HCT116 (cell line): ENCODE measurements at regions not wholly inside any gene's neighbourhood (a gene's known extent, or its start where the extent isn't known, plus 50 kb on each side); places are given as distances from the start of the nearest gene placed in this dataset.

ENCODE experiments used
- ATAC-seq: fragments of 200-7000 bp; cut with Tn5 transposase; 2 replicates; pipeline ENCODE4 v1.9.1; 2020; ENCODE audit warnings: mild to moderate bottlenecking, moderate library complexity
- BruUV-seq: library from RNA; stranded (reverse); fragments of 400-500 nt; replicated peaks from 2 replicates; lab custom pipeline; 2021; lab: Mats Ljungman, UMichigan
- CTCF ChIA-PET: fragments of 300-600 bp; sonication (Branson Sonifier 250); formaldehyde crosslinking; loops from one replicate; lab custom pipeline; 2021; ENCODE audit warnings: antibody characterized with exemption; lab: Charles Lee
- POLR2A ChIA-PET: fragments of 300-600, 350-600 bp; sonication (Branson Sonifier 250); formaldehyde crosslinking; loops from one replicate; lab custom pipeline; 2021; ENCODE audit warnings: antibody characterized with exemption; lab: Charles Lee
- RAD21 ChIA-PET, 2 experiments: fragments of 300-600 bp; sonication (Branson Sonifier 250); formaldehyde crosslinking; loops; one replicate each; lab custom pipeline; 2023; ENCODE audit warnings: low total read pairs in 2 of 2; ENCODE audit not compliant: uncharacterized antibody in 2 of 2, unreplicated experiment in 2 of 2, low non-redundant PET in 1 of 2; lab: Charles Lee
- DNase-seq: peaks from one replicate; pipeline ENCODE4 v3.0.0-alpha.2; 2010; ENCODE audit warnings: low read depth, low spot score
- H2AFZ ChIP-seq: fragments of 200-600 bp; shearing (Covaris generic), sonication (generic); 2 replicates; pipeline ENCODE4 v1.6.1; 2017; ENCODE audit warnings: low read depth, mixed run types, mixed read lengths, antibody characterized with exemption, low read length; ENCODE audit not compliant: poor library complexity, severe bottlenecking
- H3K27ac ChIP-seq: 2 replicates; pipeline ENCODE4 v1.5.1; 2012; ENCODE audit warnings: low read depth, low read length
- H3K27me3 ChIP-seq: fragments of 200-600 bp; sonication (generic); 2 replicates; pipeline ENCODE4 v1.6.1; 2016; ENCODE audit warnings: mixed run types, low read length, mixed read lengths; ENCODE audit not compliant: insufficient read depth
- H3K36me3 ChIP-seq, 2 experiments: fragments of 200-500 bp in 1 of 2; fragments of 200-600 bp in 1 of 2; sonication (Bioruptor generic) in 1 of 2; sonication (generic) in 1 of 2; 2 replicates each; pipeline versions ENCODE4 v1.5.1 to v1.6.1; 2014 to 2016; ENCODE audit warnings: low read length in 2 of 2, inconsistent platforms in 1 of 2, mixed read lengths in 1 of 2, mixed run types in 1 of 2; ENCODE audit not compliant: insufficient read depth in 2 of 2, control insufficient read depth in 1 of 2
- H3K4me1 ChIP-seq, 2 experiments: fragments of 200-600 bp in 1 of 2; sonication (generic) in 1 of 2; 2 replicates each; pipeline versions ENCODE4 v1.5.1 to v1.6.1; 2012 to 2017; ENCODE audit warnings: low read length in 2 of 2, inconsistent platforms in 1 of 2, mild to moderate bottlenecking in 1 of 2, mixed read lengths in 1 of 2, mixed run types in 1 of 2, moderate library complexity in 1 of 2; ENCODE audit not compliant: insufficient read depth in 2 of 2, control insufficient read depth in 1 of 2
- H3K4me2 ChIP-seq: fragments of 200-600 bp; sonication (generic); 2 replicates; pipeline ENCODE4 v1.6.1; 2017; ENCODE audit warnings: mixed run types, low read length, mixed read lengths
- H3K4me3 ChIP-seq, 2 experiments: fragments of 200-600 bp in 1 of 2; sonication (generic) in 1 of 2; replicated peaks in 1 of 2; 2 replicates each; pipeline ENCODE4 v1.5.1; 2011 to 2016; ENCODE audit warnings: low read length in 2 of 2, control low read depth in 1 of 2, low read depth in 1 of 2, mild to moderate bottlenecking in 1 of 2, mixed read lengths in 1 of 2, mixed run types in 1 of 2
- H3K79me2 ChIP-seq: fragments of 200-600 bp; sonication (generic); 2 replicates; pipeline ENCODE4 v1.6.1; 2017; ENCODE audit warnings: mild to moderate bottlenecking, mixed run types, low read length, moderate library complexity, mixed read lengths; ENCODE audit not compliant: insufficient read depth
- H3K9ac ChIP-seq: fragments of 200-600 bp; sonication (generic); 2 replicates; pipeline ENCODE4 v1.6.1; 2016; ENCODE audit warnings: low read length, mixed read lengths
- H3K9me2 ChIP-seq: fragments of 200-600 bp; sonication (generic), shearing (Covaris generic); 2 replicates; pipeline ENCODE4 v1.6.1; 2017; ENCODE audit warnings: mixed run types, mild to moderate bottlenecking, moderate library complexity; ENCODE audit not compliant: insufficient read depth
- H3K9me3 ChIP-seq, 2 experiments: fragments of 200-500 bp in 1 of 2; fragments of 200-600 bp in 1 of 2; sonication (Bioruptor generic) in 1 of 2; sonication (generic) in 1 of 2; 2 replicates each; pipeline ENCODE4 v1.6.1; 2014 to 2017; ENCODE audit warnings: low read length in 2 of 2, mixed read lengths in 2 of 2, inconsistent platforms in 1 of 2, low read depth in 1 of 2, mild to moderate bottlenecking in 1 of 2, mixed run types in 1 of 2, moderate library complexity in 1 of 2; ENCODE audit not compliant: control insufficient read depth in 1 of 2, insufficient read depth in 1 of 2
- H4K20me1 ChIP-seq: fragments of 200-600 bp; sonication (generic), shearing (Covaris generic); 2 replicates; pipeline ENCODE4 v1.6.1; 2017; ENCODE audit warnings: mixed run types, mild to moderate bottlenecking, moderate library complexity; ENCODE audit not compliant: insufficient read depth
- CBX3 ChIP-seq: IDR thresholded peaks from 2 replicates; pipeline ENCODE4 v1.6.1; 2012; ENCODE audit warnings: low read depth
- EGR1 ChIP-seq: IDR thresholded peaks from 2 replicates; pipeline ENCODE4 v1.6.1; 2012; ENCODE audit warnings: low read depth
- EZH2 ChIP-seq: fragments of 200-600 bp; sonication (generic); IDR thresholded peaks from 2 replicates; pipeline ENCODE4 v1.6.1; 2017; ENCODE audit warnings: antibody characterized with exemption, mixed run types
- EZH2phosphoT487 ChIP-seq: fragments of 200-600 bp; IDR thresholded peaks from 2 replicates; pipeline ENCODE4 v1.6.1; 2018; ENCODE audit warnings: antibody characterized with exemption, borderline replicate concordance
- FOSL1 ChIP-seq: IDR thresholded peaks from 2 replicates; pipeline ENCODE4 v1.6.1; 2012; ENCODE audit warnings: low read depth
- POLR2AphosphoS5 ChIP-seq: IDR thresholded peaks from 2 replicates; pipeline ENCODE4 v1.6.1; 2011; ENCODE audit warnings: mild to moderate bottlenecking, low read depth, low read length, moderate library complexity
- RAD21 ChIP-seq: IDR thresholded peaks from 2 replicates; pipeline ENCODE4 v1.6.1; 2012; ENCODE audit warnings: low read depth, mild to moderate bottlenecking
- SIN3A ChIP-seq: IDR thresholded peaks from 2 replicates; pipeline ENCODE4 v1.6.1; 2012; ENCODE audit warnings: low read depth
- SP1 ChIP-seq: IDR thresholded peaks from 2 replicates; pipeline ENCODE4 v1.6.1; 2012; ENCODE audit warnings: low read depth
- TCF7L2 ChIP-seq: IDR thresholded peaks from 2 replicates; pipeline ENCODE4 v1.7.0; 2011; ENCODE audit warnings: borderline replicate concordance, inconsistent platforms; ENCODE audit not compliant: insufficient read depth, insufficient read length; ENCODE audit errors: extremely low read depth
- YY1 ChIP-seq: IDR thresholded peaks from 2 replicates; pipeline ENCODE4 v1.6.1; 2011; ENCODE audit warnings: low read length, low read depth, moderate library complexity, mild to moderate bottlenecking; ENCODE audit not compliant: insufficient replicate concordance; ENCODE audit errors: extremely low read depth
- ZFX ChIP-seq: fragments of 450-650 bp; IDR thresholded peaks from 2 replicates; pipeline ENCODE4 v1.6.1; 2017
- ZNF274 ChIP-seq: fragments of 200-500 bp; sonication (Bioruptor generic); IDR thresholded peaks from 2 replicates; pipeline ENCODE4 v1.6.1; 2014; ENCODE audit warnings: mild to moderate bottlenecking, low read depth, low read length, inconsistent platforms
- intact Hi-C: fragments of 100-400 bp; cut with micrococcal nuclease; formaldehyde crosslinking; loops from 2 replicates; pipeline ENCODE4 v1.10.0; 2022
- TF ChIP-seq, protein P1 (sequence below): IDR thresholded peaks from 2 replicates; pipeline ENCODE4 v1.6.1; 2012
- TF ChIP-seq, protein P2 (sequence below), 3 experiments: fragments of 200-600 bp in 1 of 3; sonication (generic) in 1 of 3; IDR thresholded peaks in 2 of 3; conservative IDR thresholded peaks in 1 of 3; 2 replicates each; pipeline ENCODE4 v1.5.1; 2012 to 2017; ENCODE audit warnings: low read depth in 2 of 3, low read length in 2 of 3, antibody characterized with exemption in 1 of 3, borderline replicate concordance in 1 of 3, control low read depth in 1 of 3, mild to moderate bottlenecking in 1 of 3, mixed read lengths in 1 of 3, mixed run types in 1 of 3, moderate library complexity in 1 of 3; ENCODE audit not compliant: insufficient read depth in 1 of 3
- TF ChIP-seq, protein P3 (sequence below): IDR thresholded peaks from 2 replicates; pipeline ENCODE4 v1.6.1; 2012
- TF ChIP-seq, protein P4 (sequence below): IDR thresholded peaks from 2 replicates; pipeline ENCODE4 v1.6.1; 2012; ENCODE audit warnings: low read depth

DNA sequence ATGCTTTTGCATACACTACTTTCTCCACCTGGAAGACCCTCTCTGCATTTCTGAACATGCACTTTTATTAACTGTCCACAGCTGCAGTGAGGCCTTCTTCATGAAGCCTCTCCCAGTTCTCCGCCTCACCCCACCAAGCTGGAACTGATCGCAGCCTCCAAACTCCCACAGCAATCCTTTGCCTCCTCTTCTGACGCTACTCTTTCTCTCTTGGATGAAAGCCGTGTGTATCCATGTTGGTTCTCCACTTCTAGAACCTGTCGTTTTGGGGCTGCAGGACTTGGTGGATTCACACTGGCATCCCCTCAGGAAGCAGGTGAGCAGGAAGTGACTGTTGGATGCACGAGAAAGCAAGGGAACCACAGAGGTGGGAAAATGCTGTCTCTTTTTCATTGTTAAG lies 288.6 kb downstream of the MYCN start:
- TF ChIP-seq POLR2AphosphoS5, result no peak
- no peak for TF ChIP-seq EZH2phosphoT487
- TF ChIP-seq TCF7L2, result no peak
- Histone ChIP-seq H3K79me2 (no peaks in the 10 kb centered on the region), H3K9ac (no peak overlapping the region), H3K9me3 (no peaks in the 10 kb centered on the region), H3K9me2 (no peaks in the 10 kb centered on the region), H2AFZ (no peak overlapping the region), H3K4me3 (no peak overlapping the region), H3K4me2 (no peak overlapping the region), H4K20me1 (no peaks in the 10 kb centered on the region), H3K36me3 (no peaks in the 10 kb centered on the region), H3K27me3 (no peaks in the 10 kb centered on the region), H3K4me1 (no peaks in the 10 kb centered on the region), H3K27ac (no peak overlapping the region)
- DNase-seq (no peak), ATAC-seq (no peak)
- intact Hi-C loops, result no loop called here
- BruUV-seq, result no TSS peak
- ChIA-PET POLR2A (no interaction called here), RAD21 (no interaction called here), CTCF (no interaction called here)

DNA sequence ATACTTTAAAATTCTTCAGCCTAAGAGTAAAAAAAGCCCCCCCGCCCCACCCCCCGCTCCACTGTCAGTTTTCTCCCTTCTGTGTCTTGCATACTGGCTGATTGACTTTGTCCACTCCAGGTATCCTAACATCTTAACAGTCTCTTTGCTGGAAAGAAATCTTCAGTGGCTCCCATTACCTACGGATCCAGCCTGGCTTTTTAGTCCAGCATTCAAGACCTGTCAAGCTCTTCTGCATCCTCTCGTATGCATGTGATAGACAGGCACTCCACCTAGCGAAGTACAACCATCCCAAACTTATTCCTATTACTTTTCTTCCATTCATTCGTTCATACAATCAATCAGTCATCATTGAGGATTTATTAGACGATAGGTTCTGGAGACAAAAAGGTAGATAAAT lies 288.1 kb downstream of the MYCN start:
- BruUV-seq, result no TSS peak
- no peak for TF ChIP-seq CBX3
- no peak for TF ChIP-seq FOSL1
- TF ChIP-seq SIN3A, result no peak
- no peak for TF ChIP-seq SP1
- TF ChIP-seq, protein P1, sequence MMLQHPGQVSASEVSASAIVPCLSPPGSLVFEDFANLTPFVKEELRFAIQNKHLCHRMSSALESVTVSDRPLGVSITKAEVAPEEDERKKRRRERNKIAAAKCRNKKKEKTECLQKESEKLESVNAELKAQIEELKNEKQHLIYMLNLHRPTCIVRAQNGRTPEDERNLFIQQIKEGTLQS, result no peak
- TF ChIP-seq EGR1, result no peak
- TF ChIP-seq, protein P2, sequence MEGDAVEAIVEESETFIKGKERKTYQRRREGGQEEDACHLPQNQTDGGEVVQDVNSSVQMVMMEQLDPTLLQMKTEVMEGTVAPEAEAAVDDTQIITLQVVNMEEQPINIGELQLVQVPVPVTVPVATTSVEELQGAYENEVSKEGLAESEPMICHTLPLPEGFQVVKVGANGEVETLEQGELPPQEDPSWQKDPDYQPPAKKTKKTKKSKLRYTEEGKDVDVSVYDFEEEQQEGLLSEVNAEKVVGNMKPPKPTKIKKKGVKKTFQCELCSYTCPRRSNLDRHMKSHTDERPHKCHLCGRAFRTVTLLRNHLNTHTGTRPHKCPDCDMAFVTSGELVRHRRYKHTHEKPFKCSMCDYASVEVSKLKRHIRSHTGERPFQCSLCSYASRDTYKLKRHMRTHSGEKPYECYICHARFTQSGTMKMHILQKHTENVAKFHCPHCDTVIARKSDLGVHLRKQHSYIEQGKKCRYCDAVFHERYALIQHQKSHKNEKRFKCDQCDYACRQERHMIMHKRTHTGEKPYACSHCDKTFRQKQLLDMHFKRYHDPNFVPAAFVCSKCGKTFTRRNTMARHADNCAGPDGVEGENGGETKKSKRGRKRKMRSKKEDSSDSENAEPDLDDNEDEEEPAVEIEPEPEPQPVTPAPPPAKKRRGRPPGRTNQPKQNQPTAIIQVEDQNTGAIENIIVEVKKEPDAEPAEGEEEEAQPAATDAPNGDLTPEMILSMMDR (IDR thresholded peaks at IDR 0.05 in 2 of 3, conservative IDR thresholded peaks at IDR 0.05 in 1 of 3; ENCODE audit: borderline replicate concordance in 1 of 3, insufficient read depth in 1 of 3, low read depth in 2 of 3, low read length in 2 of 3), result no peak
- TF ChIP-seq, protein P3, sequence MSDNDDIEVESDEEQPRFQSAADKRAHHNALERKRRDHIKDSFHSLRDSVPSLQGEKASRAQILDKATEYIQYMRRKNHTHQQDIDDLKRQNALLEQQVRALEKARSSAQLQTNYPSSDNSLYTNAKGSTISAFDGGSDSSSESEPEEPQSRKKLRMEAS, result no peak
- no peak for TF ChIP-seq YY1
- TF ChIP-seq, protein P4, sequence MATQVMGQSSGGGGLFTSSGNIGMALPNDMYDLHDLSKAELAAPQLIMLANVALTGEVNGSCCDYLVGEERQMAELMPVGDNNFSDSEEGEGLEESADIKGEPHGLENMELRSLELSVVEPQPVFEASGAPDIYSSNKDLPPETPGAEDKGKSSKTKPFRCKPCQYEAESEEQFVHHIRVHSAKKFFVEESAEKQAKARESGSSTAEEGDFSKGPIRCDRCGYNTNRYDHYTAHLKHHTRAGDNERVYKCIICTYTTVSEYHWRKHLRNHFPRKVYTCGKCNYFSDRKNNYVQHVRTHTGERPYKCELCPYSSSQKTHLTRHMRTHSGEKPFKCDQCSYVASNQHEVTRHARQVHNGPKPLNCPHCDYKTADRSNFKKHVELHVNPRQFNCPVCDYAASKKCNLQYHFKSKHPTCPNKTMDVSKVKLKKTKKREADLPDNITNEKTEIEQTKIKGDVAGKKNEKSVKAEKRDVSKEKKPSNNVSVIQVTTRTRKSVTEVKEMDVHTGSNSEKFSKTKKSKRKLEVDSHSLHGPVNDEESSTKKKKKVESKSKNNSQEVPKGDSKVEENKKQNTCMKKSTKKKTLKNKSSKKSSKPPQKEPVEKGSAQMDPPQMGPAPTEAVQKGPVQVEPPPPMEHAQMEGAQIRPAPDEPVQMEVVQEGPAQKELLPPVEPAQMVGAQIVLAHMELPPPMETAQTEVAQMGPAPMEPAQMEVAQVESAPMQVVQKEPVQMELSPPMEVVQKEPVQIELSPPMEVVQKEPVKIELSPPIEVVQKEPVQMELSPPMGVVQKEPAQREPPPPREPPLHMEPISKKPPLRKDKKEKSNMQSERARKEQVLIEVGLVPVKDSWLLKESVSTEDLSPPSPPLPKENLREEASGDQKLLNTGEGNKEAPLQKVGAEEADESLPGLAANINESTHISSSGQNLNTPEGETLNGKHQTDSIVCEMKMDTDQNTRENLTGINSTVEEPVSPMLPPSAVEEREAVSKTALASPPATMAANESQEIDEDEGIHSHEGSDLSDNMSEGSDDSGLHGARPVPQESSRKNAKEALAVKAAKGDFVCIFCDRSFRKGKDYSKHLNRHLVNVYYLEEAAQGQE, result no peak
- no peak for TF ChIP-seq RAD21
- TF ChIP-seq ZNF274, result no peak
- TF ChIP-seq POLR2AphosphoS5, result no peak
- no peak for TF ChIP-seq EZH2
- TF ChIP-seq TCF7L2, result no peak
- no peak for TF ChIP-seq ZFX

More for the DNA sequence above, 288.1 kb downstream of the MYCN start:
- no peak for DNase-seq
- no peak overlapping the region for H2AFZ ChIP-seq
- intact Hi-C loops, result no loop called here
- no peak overlapping the region for H3K27ac ChIP-seq
- H3K4me2 ChIP-seq, result no peak overlapping the region
- CTCF ChIA-PET, result no interaction called here
- H3K9me2 ChIP-seq, result no peaks in the 10 kb centered on the region
- no peak for ATAC-seq
- no peak overlapping the region for H3K9ac ChIP-seq
- no peaks in the 10 kb centered on the region for H4K20me1 ChIP-seq
- H3K9me3 ChIP-seq, result no peaks in the 10 kb centered on the region
- RAD21 ChIA-PET, result no interaction called here
- no peaks in the 10 kb centered on the region for H3K36me3 ChIP-seq
- H3K27me3 ChIP-seq, result no peaks in the 10 kb centered on the region
- no peaks in the 10 kb centered on the region for H3K4me1 ChIP-seq
- no peaks in the 10 kb centered on the region for H3K79me2 ChIP-seq
- no peak overlapping the region for H3K4me3 ChIP-seq
- POLR2A ChIA-PET, result no interaction called here
